HG02571 (cell line): ENCODE measurements at regions not wholly inside any gene's neighbourhood (a gene's known extent, or its start where the extent isn't known, plus 50 kb on each side); places are given as distances from the start of the nearest gene placed in this dataset.

ENCODE experiments used
- ATAC-seq: cut with Tn5 transposase; IDR thresholded peaks from one replicate; pipeline ENCODE4 v1.9.1; 2021; ENCODE audit warnings: mild to moderate bottlenecking, moderate library complexity; ENCODE audit not compliant: unreplicated experiment

DNA sequence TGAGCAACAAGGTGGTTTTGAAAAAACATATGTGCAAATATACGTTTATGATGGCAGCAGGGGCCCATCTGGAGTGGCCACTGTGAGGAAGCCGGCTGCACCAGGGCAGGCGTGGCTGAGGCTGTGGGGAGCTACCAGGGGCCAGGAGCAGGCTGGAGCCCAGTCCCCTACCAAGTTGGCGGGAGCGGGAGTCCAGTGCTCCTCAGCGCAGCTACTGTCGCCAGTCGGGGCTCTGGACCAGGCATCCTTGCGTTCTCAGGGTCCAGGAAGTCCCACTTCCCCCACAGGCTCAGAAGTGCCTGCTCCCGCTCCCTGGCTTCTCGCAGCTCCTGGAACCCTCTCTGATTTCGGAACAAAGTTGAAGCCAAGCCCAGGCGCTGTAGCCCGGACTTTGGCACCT lies 1377.5 kb upstream of the FLRT2 start:
- no peak for ATAC-seq

- no peak for ATAC-seq
Observed at GRCh38 chr14:84162633-84163032, 1367.3 kb upstream of the FLRT2 start.

DNA sequence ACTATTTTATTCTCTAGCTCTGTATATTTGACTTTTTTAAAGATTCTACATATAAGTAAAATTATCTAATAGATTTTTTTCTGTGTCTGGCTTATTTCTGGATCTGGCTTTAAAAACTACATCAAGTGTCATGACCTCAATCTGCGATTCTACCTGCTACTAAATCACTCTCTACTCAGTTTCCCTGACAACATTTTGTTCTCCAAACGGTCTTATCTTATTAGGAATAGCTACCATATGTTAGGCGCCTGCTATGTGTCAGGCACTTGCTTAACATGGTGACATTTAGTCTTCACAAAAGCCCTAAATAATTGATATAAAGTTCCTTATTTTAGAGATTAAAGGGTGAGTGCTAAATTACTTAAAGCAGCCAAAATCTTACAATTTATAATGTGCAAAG lies 1362.9 kb upstream of the FLRT2 start:
- ATAC-seq = no peak

- no peak for ATAC-seq
Observed at GRCh38 chr14:84180336-84180735, 1349.6 kb upstream of the FLRT2 start.

DNA sequence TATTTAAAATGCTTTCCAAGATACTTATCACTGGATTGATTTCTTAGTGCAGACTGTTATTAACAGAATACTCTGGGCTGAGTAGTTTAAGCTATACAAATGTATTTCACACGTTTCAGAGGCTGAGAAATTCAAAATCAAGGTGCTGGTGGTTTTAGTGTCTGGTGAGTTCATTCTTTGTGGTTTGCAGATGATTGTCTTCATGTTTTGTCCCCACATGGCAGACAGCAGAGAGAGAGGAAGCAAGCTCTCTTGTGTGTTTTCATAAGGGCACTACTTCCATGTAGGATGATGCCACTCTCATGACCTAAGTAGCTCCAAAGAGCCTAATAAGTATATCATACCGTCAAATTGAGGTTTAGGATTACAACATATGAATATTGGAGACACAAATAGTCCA lies 1348.9 kb upstream of the FLRT2 start:
- ATAC-seq = no peak

- no peak for ATAC-seq
Observed at GRCh38 chr14:84195514-84195913, 1334.4 kb upstream of the FLRT2 start.

GRCh38 chr14:84197704-84198103 lies 1332.2 kb upstream of the FLRT2 start:
- ATAC-seq = no peak

DNA sequence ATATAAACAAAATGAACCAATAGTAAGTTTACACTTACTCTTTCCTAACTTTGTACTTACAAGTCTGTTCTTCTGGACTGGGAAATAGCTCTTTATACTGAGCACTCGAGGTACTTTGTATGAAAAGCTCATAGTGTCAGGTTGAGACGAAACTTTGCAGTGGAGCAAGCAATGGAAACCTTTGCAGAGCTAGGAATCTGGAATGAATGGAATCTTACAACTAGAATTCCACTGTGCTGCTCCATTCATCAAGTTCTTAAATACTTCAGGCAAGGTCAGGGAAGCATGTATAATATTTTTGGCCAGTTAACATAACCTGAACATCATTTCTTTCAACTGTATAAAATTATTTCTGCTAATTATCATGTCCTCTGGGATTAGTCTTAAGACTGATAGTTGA lies 1327.5 kb upstream of the FLRT2 start:
- no peak for ATAC-seq

DNA sequence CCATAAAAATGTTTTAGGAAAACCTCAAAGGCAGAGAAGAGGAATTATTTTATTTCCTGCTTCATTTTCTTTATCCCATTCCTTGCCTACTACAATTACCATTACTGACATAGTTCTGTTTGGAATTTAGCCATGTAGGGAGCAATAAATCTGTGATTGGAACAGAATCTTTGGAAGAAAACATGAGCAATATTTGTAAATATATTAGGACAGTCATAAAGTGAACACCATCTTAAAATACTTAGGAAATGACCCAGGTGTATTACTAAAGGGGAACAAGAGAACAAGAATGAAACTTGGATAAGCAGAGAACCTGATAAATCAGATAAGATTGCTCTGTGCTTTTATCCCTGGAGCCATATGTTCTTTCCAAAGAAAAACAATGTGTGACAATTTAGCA lies 1326.0 kb upstream of the FLRT2 start:
- no peak for ATAC-seq

DNA sequence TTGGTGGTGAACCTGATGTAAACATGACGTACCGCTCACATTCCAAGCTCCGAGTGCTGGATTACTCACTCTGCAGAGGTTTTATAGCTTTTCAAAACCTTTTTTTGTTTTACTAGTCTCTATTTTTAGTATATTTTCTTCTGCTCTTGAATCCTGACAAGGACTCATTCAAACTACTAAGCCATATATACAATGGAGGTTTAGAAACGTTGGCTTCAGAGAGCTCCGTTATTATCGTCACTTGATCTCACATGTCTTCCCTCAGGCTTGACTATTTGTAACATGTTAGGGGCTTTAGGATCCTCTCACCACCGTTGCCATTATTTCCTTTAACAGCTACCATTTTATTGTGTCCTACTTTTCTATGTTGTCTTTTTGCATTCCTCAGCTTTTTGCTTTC lies 1321.5 kb upstream of the FLRT2 start:
- no peak for ATAC-seq

DNA sequence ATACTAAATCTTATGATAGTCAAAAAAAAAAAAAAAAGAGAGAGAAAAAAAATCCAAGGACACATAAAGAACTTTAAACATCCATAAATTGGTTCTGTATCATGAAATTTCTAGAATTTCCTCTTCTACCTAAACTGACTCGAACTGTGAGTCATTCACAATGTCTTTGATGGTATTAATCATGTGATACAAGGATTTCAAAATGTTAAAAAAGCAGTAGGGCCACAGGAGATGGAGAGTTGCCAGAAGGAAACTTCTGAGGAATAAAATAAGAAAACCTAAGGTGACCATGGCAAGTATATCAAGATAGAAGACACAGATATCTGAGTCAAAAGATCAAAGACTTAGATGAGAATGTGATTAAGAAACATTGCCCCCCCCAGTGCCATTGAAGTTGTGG lies 1320.9 kb upstream of the FLRT2 start:
- no peak for ATAC-seq

DNA sequence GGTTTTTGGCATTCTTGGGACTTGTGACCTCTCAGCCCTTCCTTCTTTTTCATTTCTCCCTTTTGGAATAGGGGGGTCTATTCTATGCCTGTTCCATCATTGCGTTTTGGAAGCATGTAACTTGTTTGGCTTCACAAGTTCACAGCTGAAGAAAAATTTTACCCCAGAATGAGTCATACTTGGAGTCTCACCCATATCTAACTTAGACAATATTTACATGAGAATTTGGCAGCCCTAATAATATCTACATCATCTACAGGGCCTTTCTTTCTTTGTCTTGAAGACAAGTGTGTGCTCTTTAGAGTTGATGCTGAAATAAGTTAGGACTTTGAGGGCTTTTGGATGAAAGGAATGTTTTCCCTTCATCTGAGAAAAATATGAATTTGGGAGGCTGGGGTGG lies 1312.9 kb upstream of the FLRT2 start:
- ATAC-seq = no peak

DNA sequence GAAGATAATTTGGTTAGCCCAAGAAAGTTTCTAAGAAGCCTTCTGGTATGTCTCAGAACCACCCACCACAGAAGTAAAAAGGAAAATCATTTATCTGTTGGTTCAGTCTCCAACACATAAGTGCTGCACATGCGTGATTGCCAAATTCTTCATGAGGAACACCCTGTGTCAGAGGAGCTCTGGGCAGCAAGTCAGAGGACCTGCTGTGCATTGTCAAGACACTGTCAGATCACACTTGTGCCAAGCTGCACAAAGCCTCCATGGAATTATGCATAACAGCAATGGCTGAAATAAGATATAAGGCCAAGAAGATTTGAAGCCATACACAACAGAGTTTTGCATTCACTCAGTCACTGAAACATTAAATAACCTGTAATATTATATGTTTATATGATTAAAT lies 1304.7 kb upstream of the FLRT2 start:
- no peak for ATAC-seq

GRCh38 chr14:84228702-84229101 lies 1301.2 kb upstream of the FLRT2 start:
- no peak for ATAC-seq

GRCh38 chr14:84234281-84234680 lies 1295.7 kb upstream of the FLRT2 start:
- no peak for ATAC-seq

- no peak for ATAC-seq
Observed at GRCh38 chr14:84236290-84236689, 1293.7 kb upstream of the FLRT2 start.

DNA sequence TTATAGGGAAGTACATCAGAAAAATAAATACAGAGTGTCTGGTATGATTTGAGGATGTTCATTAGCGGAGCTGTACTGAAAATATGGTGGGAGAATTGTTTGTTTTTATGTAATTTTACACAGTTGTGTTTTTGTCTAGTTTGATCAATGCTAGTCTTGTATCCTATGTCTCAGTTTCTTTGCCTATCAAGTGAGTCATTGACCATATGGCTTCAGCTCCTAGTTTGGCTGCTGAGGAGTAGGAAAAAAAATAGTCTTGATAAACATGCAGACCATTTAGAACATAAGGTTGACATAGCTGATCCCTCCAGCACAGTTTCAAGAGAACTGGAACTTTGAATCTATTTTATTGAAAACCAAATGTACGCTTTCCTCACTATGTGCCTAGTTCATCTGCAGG lies 1292.1 kb upstream of the FLRT2 start:
- ATAC-seq = no peak

DNA sequence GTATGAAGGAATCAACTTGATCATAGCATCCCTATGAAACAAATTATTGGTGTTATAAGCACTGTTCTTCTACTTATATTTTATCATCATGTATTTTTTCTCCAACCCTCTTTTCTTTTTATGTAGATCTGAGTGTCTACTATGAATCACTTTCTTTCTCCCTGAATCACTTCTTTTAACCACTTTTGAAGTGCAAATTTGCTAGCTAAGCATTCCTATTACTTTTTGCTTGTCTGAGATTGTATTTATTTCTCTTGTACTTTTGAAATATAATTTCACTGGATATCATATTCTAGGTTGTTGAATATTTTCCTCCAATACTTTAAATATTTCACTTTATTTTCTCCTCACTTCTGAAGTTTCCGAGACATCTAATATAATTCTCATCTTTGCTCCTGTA lies 1282.3 kb upstream of the FLRT2 start:
- ATAC-seq = no peak

GRCh38 chr14:84250893-84251292 lies 1279.1 kb upstream of the FLRT2 start:
- no peak for ATAC-seq

DNA sequence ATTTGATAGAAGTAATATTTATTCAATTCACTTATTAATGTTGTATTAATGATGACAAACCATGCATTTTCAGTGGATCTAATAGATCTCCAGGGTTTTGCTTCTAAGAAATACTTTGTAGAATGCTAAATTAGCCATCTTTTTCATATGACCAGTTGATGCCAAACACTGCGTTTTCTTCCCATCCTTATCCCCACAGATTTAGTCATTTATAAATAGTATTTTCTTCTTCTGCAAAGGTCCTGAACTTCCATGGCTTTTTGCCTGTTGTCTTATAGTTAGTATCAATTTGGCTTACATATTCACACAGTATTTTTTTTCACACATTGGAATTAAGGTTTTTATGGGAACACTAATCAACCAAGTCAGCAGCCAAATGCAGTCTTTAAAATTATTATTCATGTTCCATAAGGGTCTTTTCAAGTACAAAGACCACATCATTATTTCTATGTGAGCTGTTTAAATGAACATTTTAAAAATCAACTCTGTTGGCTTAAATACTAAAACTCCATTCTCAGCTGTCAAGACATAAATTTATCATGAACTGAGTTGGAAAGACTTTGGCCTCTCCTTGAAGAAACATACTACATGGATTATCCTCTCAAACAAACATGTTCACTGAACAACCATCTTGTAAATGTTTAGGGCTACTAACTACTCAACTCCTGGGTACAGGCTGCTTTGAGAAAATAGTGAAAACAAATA lies 1278.4 kb upstream of the FLRT2 start:
- ATAC-seq = no peak

- ATAC-seq = no peak
Observed at GRCh38 chr14:84252706-84253105, 1277.2 kb upstream of the FLRT2 start.

- ATAC-seq = no peak
Observed at GRCh38 chr14:84253326-84253725, 1276.6 kb upstream of the FLRT2 start.

- no peak for ATAC-seq
Observed at GRCh38 chr14:84254290-84254689, 1275.7 kb upstream of the FLRT2 start.
